Fibroblast of skin of right quadriceps (primary cell): ENCODE measurements at regions not wholly inside any gene's neighbourhood (a gene's known extent, or its start where the extent isn't known, plus 50 kb on each side); places are given as distances from the start of the nearest gene placed in this dataset.
"Not testable (repeated sequence)": the region's sequence is repeated elsewhere in the genome, so short reads cannot be mapped to it uniquely, and the experiment has no call there.

Experiments
- DNase-seq: peaks from one replicate; pipeline ENCODE4 v3.0.0-alpha.2; 2013

GRCh38 chr10:109386101-109386500, 537.2 kb downstream of the XPNPEP1 start:
- no peak for DNase-seq

- no peak for DNase-seq
Observed at GRCh38 chr10:109379186-109379585, 544.1 kb downstream of the XPNPEP1 start.

GRCh38 chr10:109374215-109374614, 549.1 kb downstream of the XPNPEP1 start:
- DNase-seq = peak; percentile 71

GRCh38 chr10:109359316-109359715, 564.0 kb downstream of the XPNPEP1 start:
- no peak for DNase-seq

GRCh38 chr10:109358325-109358724, 565.0 kb downstream of the XPNPEP1 start:
- DNase-seq = no peak

- no peak for DNase-seq
Observed at GRCh38 chr10:109348324-109348723, 575.0 kb downstream of the XPNPEP1 start.

- DNase-seq = peak; percentile 17
Observed at GRCh38 chr10:109343293-109343692, 580.0 kb downstream of the XPNPEP1 start.

GRCh38 chr10:109341986-109342385, 581.3 kb downstream of the XPNPEP1 start:
- DNase-seq = no peak

GRCh38 chr10:109328001-109328400, 595.3 kb downstream of the XPNPEP1 start:
- DNase-seq = no peak

- no peak for DNase-seq
Observed at GRCh38 chr10:109327266-109327665, 596.0 kb downstream of the XPNPEP1 start.

GRCh38 chr10:109324721-109325120, 598.6 kb downstream of the XPNPEP1 start:
- DNase-seq = no peak

- no peak for DNase-seq
Observed at GRCh38 chr10:109317746-109318366, 605.5 kb downstream of the XPNPEP1 start.

- DNase-seq = not testable (repeated sequence)
Observed at GRCh38 chr10:109314016-109314415, 609.3 kb downstream of the XPNPEP1 start.

GRCh38 chr10:109312555-109312954, 610.8 kb downstream of the XPNPEP1 start:
- DNase-seq = not testable (repeated sequence)

- DNase-seq = no peak
Observed at GRCh38 chr10:109308971-109309370, 614.3 kb downstream of the XPNPEP1 start.

- DNase-seq = not testable (repeated sequence)
Observed at GRCh38 chr10:109307102-109307501, 616.2 kb downstream of the XPNPEP1 start.

- DNase-seq = peak; percentile 5
Observed at GRCh38 chr10:109306698-109307097, 616.6 kb downstream of the XPNPEP1 start.

- DNase-seq = no peak
Observed at GRCh38 chr10:109287858-109288257, 635.5 kb downstream of the XPNPEP1 start.

- peak; percentile 81 for DNase-seq
Observed at GRCh38 chr10:109282510-109282909, 640.8 kb downstream of the XPNPEP1 start.

GRCh38 chr10:109281347-109281746, 642.0 kb downstream of the XPNPEP1 start:
- DNase-seq = no peak

GRCh38 chr10:109280837-109281236, 642.5 kb downstream of the XPNPEP1 start:
- no peak for DNase-seq

- peak; percentile 37 for DNase-seq
Observed at GRCh38 chr10:109277456-109277855, 645.9 kb downstream of the XPNPEP1 start.

GRCh38 chr10:109275960-109276359, 647.4 kb downstream of the XPNPEP1 start:
- DNase-seq = peak; percentile 22

GRCh38 chr10:109274681-109275080, 648.6 kb downstream of the XPNPEP1 start:
- no peak for DNase-seq

- DNase-seq = no peak
Observed at GRCh38 chr10:109270173-109270572, 653.1 kb downstream of the XPNPEP1 start.
